ENCODE measurements at regions not wholly inside any gene's neighbourhood (a gene's known extent, or its start where the extent isn't known, plus 50 kb on each side); places are given as distances from the start of the nearest gene placed in this dataset.
"Not testable (repeated sequence)": the region's sequence is repeated elsewhere in the genome, so short reads cannot be mapped to it uniquely, and the experiment has no call there.

DNA sequence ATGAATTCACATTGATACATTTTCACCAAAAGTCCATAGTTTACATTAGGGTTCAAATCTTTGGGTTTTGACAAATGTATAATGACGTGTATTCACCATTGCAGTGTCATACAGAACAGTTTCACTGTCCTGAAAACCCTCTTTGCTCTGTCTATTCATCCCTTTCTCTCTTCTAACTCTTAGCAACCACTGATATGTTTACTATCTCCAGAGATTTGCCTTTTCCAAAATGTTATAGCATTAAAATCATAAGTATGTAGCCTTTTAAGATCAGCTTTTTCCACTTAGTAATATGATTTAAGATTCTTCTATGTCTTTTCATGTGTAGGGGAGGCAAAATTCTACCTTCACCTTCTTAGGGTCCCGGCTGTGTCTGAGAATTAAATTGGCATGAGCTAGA lies 203.8 kb downstream of the TPRG1 start:
- ATAC-seq (ENCODE audit: low FRiP score in 2 of 2) (no peak), DNase-seq (no peak)
- H3K4me1 ChIP-seq: no peaks in the 10 kb centered on the region
- 78 to 81% methylated on average over 2 of the region's 2 CpGs for WGBS, 2 donors
- no peak overlapping the region for H3K27ac ChIP-seq
- TF ChIP-seq POLR2A (IDR thresholded peaks at IDR 0.05) (no peak), POLR2AphosphoS5 (IDR thresholded peaks at IDR 0.05) (no peak), EP300 (IDR thresholded peaks at IDR 0.05) (no peak)
- TF ChIP-seq, protein P1, sequence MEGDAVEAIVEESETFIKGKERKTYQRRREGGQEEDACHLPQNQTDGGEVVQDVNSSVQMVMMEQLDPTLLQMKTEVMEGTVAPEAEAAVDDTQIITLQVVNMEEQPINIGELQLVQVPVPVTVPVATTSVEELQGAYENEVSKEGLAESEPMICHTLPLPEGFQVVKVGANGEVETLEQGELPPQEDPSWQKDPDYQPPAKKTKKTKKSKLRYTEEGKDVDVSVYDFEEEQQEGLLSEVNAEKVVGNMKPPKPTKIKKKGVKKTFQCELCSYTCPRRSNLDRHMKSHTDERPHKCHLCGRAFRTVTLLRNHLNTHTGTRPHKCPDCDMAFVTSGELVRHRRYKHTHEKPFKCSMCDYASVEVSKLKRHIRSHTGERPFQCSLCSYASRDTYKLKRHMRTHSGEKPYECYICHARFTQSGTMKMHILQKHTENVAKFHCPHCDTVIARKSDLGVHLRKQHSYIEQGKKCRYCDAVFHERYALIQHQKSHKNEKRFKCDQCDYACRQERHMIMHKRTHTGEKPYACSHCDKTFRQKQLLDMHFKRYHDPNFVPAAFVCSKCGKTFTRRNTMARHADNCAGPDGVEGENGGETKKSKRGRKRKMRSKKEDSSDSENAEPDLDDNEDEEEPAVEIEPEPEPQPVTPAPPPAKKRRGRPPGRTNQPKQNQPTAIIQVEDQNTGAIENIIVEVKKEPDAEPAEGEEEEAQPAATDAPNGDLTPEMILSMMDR (IDR thresholded peaks at IDR 0.05): no peak
- peaks cover 0 to 7% (median 3%) of the 10 kb centered on the region in 4 donors for H3K9me3 ChIP-seq
- H3K36me3 ChIP-seq: no peaks in the 10 kb centered on the region
- H3K4me3 ChIP-seq: no peak overlapping the region
- H3K27me3 ChIP-seq: no peaks in the 10 kb centered on the region

DNA sequence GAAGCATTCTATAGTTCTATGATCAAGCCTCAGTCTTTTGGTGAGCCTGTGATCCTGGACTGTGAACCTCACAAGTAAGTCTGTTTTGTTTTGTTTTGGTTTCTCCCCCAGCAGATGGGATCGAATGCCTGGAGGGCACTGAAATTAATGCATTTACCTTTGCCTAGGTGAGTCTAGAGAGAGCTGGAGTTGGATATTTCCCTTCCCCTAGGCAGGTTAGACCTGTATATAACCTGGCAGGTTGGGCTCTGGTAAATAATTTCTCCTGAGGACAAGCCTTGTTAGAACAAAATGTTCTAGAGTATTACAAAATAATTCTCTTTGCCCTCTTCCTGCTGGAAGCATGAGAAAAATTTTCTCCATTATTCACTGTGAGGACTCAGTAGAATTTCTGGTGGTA lies 211.9 kb downstream of the TPRG1 start:
- H3K4me1 ChIP-seq: no peaks in the 10 kb centered on the region
- H3K4me3 ChIP-seq: no peak overlapping the region
- no peak overlapping the region for H3K27ac ChIP-seq
- ATAC-seq (ENCODE audit: low FRiP score in 2 of 2) (no peak), DNase-seq (no peak)
- no peaks in the 10 kb centered on the region for H3K36me3 ChIP-seq
- TF ChIP-seq, protein P1 (IDR thresholded peaks at IDR 0.05): no peak
- no peak for TF ChIP-seq EP300 (IDR thresholded peaks at IDR 0.05)
- no peak for TF ChIP-seq POLR2AphosphoS5 (IDR thresholded peaks at IDR 0.05)
- TF ChIP-seq POLR2A (IDR thresholded peaks at IDR 0.05): no peak
- 89% methylated on average over 1 of the region's 1 CpG for WGBS, 2 donors
- no peaks in the 10 kb centered on the region for H3K9me3 ChIP-seq
- H3K27me3 ChIP-seq: no peaks in the 10 kb centered on the region

DNA sequence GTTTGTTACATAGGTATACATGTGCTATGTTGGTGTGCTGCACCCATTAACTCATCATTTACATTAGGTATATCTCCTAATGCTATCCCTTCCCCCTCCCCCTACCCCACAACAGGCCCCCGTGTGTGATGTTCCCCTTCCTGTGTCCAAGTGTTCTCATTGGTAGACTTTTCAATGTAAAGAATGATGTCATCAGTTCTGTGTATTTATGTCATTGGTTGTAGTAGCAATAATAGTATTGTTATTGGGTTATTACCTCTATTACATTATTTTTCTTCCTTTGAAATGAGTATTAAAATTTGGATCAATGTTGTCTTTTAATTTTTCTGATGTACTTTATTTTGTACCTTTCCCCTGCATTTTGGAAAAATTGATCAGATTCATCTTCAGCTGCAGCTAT lies 214.1 kb downstream of the TPRG1 start:
- DNase-seq; H3K4me3 ChIP-seq; H3K27ac ChIP-seq; H3K27me3 ChIP-seq; ATAC-seq (ENCODE audit: low FRiP score in 2 of 2); H3K9me3 ChIP-seq; H3K4me1 ChIP-seq; H3K36me3 ChIP-seq: not testable (repeated sequence)
- 36 to 60% methylated on average over 1 of the region's 1 CpG for WGBS, 2 donors

DNA sequence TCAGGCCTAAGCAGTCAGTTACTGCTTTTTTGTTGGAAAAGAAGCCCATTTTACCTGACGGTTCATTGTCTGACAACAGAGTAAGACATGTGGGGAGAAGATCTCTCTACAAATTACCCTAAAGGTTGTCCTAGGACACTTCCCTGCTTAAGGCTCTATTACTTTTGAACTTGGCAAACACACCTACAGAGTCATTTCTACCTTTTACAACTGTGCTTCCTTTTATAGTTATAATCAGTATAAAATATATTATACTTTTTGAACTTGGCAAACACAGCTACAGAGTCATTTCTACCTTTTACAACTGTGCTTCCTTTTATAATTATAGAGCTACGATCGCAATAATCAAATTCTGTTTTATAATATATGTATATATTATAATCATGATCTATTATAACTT lies 215.0 kb downstream of the TPRG1 start:
- Histone ChIP-seq H3K4me3 (no peak overlapping the region), H3K27ac (no peak overlapping the region), H3K36me3 (no peaks in the 10 kb centered on the region), H3K4me1 (no peaks in the 10 kb centered on the region), H3K27me3 (no peaks in the 10 kb centered on the region), H3K9me3 (no peaks in the 10 kb centered on the region)
- ATAC-seq (ENCODE audit: low FRiP score in 2 of 2) (no peak), DNase-seq (no peak)
- 76 to 92% methylated on average over 3 of the region's 3 CpGs for WGBS, 2 donors
- TF ChIP-seq POLR2AphosphoS5 (IDR thresholded peaks at IDR 0.05) (no peak), EP300 (IDR thresholded peaks at IDR 0.05) (no peak), POLR2A (IDR thresholded peaks at IDR 0.05) (no peak)
- TF ChIP-seq, protein P1 (IDR thresholded peaks at IDR 0.05): no peak

DNA sequence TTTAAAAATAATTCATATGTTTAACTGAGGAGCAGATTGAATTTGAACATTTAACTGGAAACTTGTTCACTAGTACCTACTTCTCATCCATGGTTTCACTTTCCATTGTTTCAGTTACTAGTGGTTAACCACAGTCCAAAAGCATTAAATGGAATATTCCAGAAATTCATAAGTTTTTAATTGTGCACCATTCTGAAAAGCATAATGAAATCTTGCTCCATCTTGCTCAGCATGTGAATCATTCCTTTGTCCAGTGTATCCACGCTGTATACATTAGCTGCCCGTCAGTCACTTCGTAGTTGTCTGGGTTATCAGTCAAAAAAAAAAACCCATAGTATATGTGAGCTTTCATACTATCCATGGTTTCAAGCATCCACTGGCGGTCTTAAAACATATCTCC lies 217.6 kb downstream of the TPRG1 start:
- no peak for ATAC-seq (ENCODE audit: low FRiP score in 2 of 2)
- TF ChIP-seq EP300 (IDR thresholded peaks at IDR 0.05): no peak
- TF ChIP-seq, protein P1 (IDR thresholded peaks at IDR 0.05): no peak
- no peak for TF ChIP-seq POLR2A (IDR thresholded peaks at IDR 0.05)
- TF ChIP-seq POLR2AphosphoS5 (IDR thresholded peaks at IDR 0.05): no peak
- Histone ChIP-seq H3K27ac (no peak overlapping the region), H3K36me3 (no peaks in the 10 kb centered on the region), H3K9me3 (no peaks in the 10 kb centered on the region), H3K4me3 (no peak overlapping the region), H3K4me1 (peaks cover 0 to 6% (median 0%) of the 10 kb centered on the region in 4 donors), H3K27me3 (no peaks in the 10 kb centered on the region)
- DNase-seq: no peak
- 69 to 80% methylated on average over 4 of the region's 4 CpGs for WGBS, 2 donors
